Activated CD4-positive, CD25-positive, alpha-beta regulatory T cell treated with anti-CD3 and anti-CD28 coated beads, Interleukin-2, amount 50 U/mL, for 72 hours (primary cell): ENCODE measurements at regions not wholly inside any gene's neighbourhood (a gene's known extent, or its start where the extent isn't known, plus 50 kb on each side); places are given as distances from the start of the nearest gene placed in this dataset.
"Not testable (repeated sequence)": the region's sequence is repeated elsewhere in the genome, so short reads cannot be mapped to it uniquely, and the experiment has no call there.

Experiments used
- DNase-seq: peaks from one replicate; pipeline ENCODE4 v3.0.0; 2021

- no peak for DNase-seq
These were observed 379.5 kb upstream of the GJE1 start for GRCh38 chr6:141753180-141753579.

- DNase-seq = no peak
These were observed 380.0 kb upstream of the GJE1 start for GRCh38 chr6:141752677-141753076.

- DNase-seq = not testable (repeated sequence)
These were observed 386.4 kb upstream of the GJE1 start for GRCh38 chr6:141746324-141746723.

GRCh38 chr6:141744971-141745370, 387.8 kb upstream of the GJE1 start:
- DNase-seq = no peak

- no peak for DNase-seq
These were observed 388.4 kb upstream of the GJE1 start for GRCh38 chr6:141744194-141744925.

- DNase-seq = no peak
These were observed 396.6 kb upstream of the GJE1 start for GRCh38 chr6:141736104-141736503.

- no peak for DNase-seq
These were observed 397.6 kb upstream of the GJE1 start for GRCh38 chr6:141735126-141735525.

- DNase-seq = no peak
These were observed 398.5 kb upstream of the GJE1 start for GRCh38 chr6:141734071-141734840.

- no peak for DNase-seq
These were observed 403.6 kb upstream of the GJE1 start for GRCh38 chr6:141729146-141729545.

GRCh38 chr6:141728330-141728729, 404.4 kb upstream of the GJE1 start:
- no peak for DNase-seq

GRCh38 chr6:141726248-141726647, 406.5 kb upstream of the GJE1 start:
- no peak for DNase-seq

- DNase-seq = no peak
These were observed 408.0 kb upstream of the GJE1 start for GRCh38 chr6:141724731-141725130.

GRCh38 chr6:141719476-141719875, 413.2 kb upstream of the GJE1 start:
- no peak for DNase-seq

GRCh38 chr6:141705431-141705830, 427.3 kb upstream of the GJE1 start:
- DNase-seq = no peak

- DNase-seq = no peak
These were observed 428.6 kb upstream of the GJE1 start for GRCh38 chr6:141704151-141704550.

- DNase-seq = no peak
These were observed 431.0 kb upstream of the GJE1 start for GRCh38 chr6:141701732-141702131.

- no peak for DNase-seq
These were observed 431.9 kb upstream of the GJE1 start for GRCh38 chr6:141700819-141701218.

GRCh38 chr6:141688916-141689315, 443.8 kb upstream of the GJE1 start:
- DNase-seq = no peak

GRCh38 chr6:141685416-141685815, 447.3 kb upstream of the GJE1 start:
- DNase-seq = no peak

GRCh38 chr6:141682391-141682790, 450.3 kb upstream of the GJE1 start:
- DNase-seq = no peak

- no peak for DNase-seq
These were observed 455.0 kb upstream of the GJE1 start for GRCh38 chr6:141677598-141678211.

GRCh38 chr6:141675957-141676356, 456.8 kb upstream of the GJE1 start:
- DNase-seq = no peak

GRCh38 chr6:141669141-141669540, 463.6 kb upstream of the GJE1 start:
- no peak for DNase-seq
